ENCODE measurements at regions not wholly inside any gene's neighbourhood (a gene's known extent, or its start where the extent isn't known, plus 50 kb on each side); places are given as distances from the start of the nearest gene placed in this dataset.

- H3K27me3 Mint-ChIP-seq (ENCODE audit: low read depth), result peaks cover 26% of the 10 kb centered on the region
- peaks cover 10% of the 10 kb centered on the region for H3K9me3 Mint-ChIP-seq
- H3K4me3 Mint-ChIP-seq, result no peak overlapping the region
- H3K4me1 Mint-ChIP-seq, result peaks cover 18% of the 10 kb centered on the region
- DNase-seq (ENCODE audit: low spot score in 2 of 2, unreplicated experiment in 2 of 2), result no peak
- H3K36me3 Mint-ChIP-seq, result no peaks in the 10 kb centered on the region
- no peak for TF ChIP-seq CTCF (IDR thresholded peaks at IDR 0.05; ENCODE audit: unreplicated experiment)
- no peak overlapping the region for H3K27ac Mint-ChIP-seq
These were observed 62.1 kb upstream of the CRBN start for GRCh38 chr3:3241596-3241995.

- no peak for DNase-seq (ENCODE audit: low spot score in 2 of 2, unreplicated experiment in 2 of 2)
- H3K27ac Mint-ChIP-seq, result no peak overlapping the region
- H3K4me3 Mint-ChIP-seq, result no peak overlapping the region
- peaks cover 16% of the 10 kb centered on the region for H3K4me1 Mint-ChIP-seq
- peaks cover 23% of the 10 kb centered on the region for H3K27me3 Mint-ChIP-seq (ENCODE audit: low read depth)
- no peak for TF ChIP-seq CTCF (IDR thresholded peaks at IDR 0.05; ENCODE audit: unreplicated experiment)
- peaks cover 12% of the 10 kb centered on the region for H3K9me3 Mint-ChIP-seq
- no peaks in the 10 kb centered on the region for H3K36me3 Mint-ChIP-seq
These were observed 61.5 kb upstream of the CRBN start for GRCh38 chr3:3240986-3241385.

GRCh38 chr3:3237979-3238378 lies 58.5 kb upstream of the CRBN start:
- Mint-ChIP-seq H3K36me3 (no peaks in the 10 kb centered on the region), H3K4me1 (peaks cover 13% of the 10 kb centered on the region), H3K27ac (no peak overlapping the region), H3K9me3 (peaks cover 26% of the 10 kb centered on the region), H3K4me3 (no peak overlapping the region), H3K27me3 (ENCODE audit: low read depth) (peaks cover 8% of the 10 kb centered on the region)
- DNase-seq (ENCODE audit: low spot score in 2 of 2, unreplicated experiment in 2 of 2), result no peak
- no peak for TF ChIP-seq CTCF (IDR thresholded peaks at IDR 0.05; ENCODE audit: unreplicated experiment)

- H3K9me3 Mint-ChIP-seq, result peaks cover 39% of the 10 kb centered on the region
- no peak overlapping the region for H3K4me3 Mint-ChIP-seq
- no peak for TF ChIP-seq CTCF (IDR thresholded peaks at IDR 0.05; ENCODE audit: unreplicated experiment)
- no peak overlapping the region for H3K27ac Mint-ChIP-seq
- H3K4me1 Mint-ChIP-seq, result no peaks in the 10 kb centered on the region
- peaks cover 1% of the 10 kb centered on the region for H3K27me3 Mint-ChIP-seq (ENCODE audit: low read depth)
- DNase-seq (ENCODE audit: low spot score in 2 of 2, unreplicated experiment in 2 of 2), result no peak
- no peaks in the 10 kb centered on the region for H3K36me3 Mint-ChIP-seq
These were observed 52.8 kb upstream of the CRBN start for GRCh38 chr3:3232251-3232650.

Measured in mesothelial cell of epicardium (in vitro differentiated cells).